Heart left ventricle (tissue), 16 donors: ENCODE measurements at regions not wholly inside any gene's neighbourhood (a gene's known extent, or its start where the extent isn't known, plus 50 kb on each side); places are given as distances from the start of the nearest gene placed in this dataset.
A peak's percentile ranks its signal among the peaks of the same experiment; 100 is the strongest.

ENCODE experiments used
- ATAC-seq, 4 donors: fragments of 200-7000 bp; cut with Tn5 transposase; one replicate each; pipeline ENCODE4 v1.9.1; 2020 to 2022; ENCODE audit warnings: moderate library complexity in 4 of 4, mild to moderate bottlenecking in 3 of 4, moderate number of reproducible peaks in 1 of 4
- DNase-seq, 5 donors: peaks; one replicate each; pipeline ENCODE4 v3.0.0-alpha.2; 2020
- H3K27ac ChIP-seq, 12 donors: fragments of 200-600 bp; sonication (generic) in 4 of 12; one replicate each; pipeline versions ENCODE4 v1.5.0 to v1.8.0; 2016 to 2022; ENCODE audit warnings: mild to moderate bottlenecking in 2 of 12
- H3K27me3 ChIP-seq, 9 donors: fragments of 200-600 bp; sonication (generic) in 2 of 9; one replicate each; pipeline versions ENCODE4 v1.5.1 to v1.8.0; 2016 to 2022; ENCODE audit warnings: mild to moderate bottlenecking in 3 of 9
- H3K36me3 ChIP-seq, 9 donors: fragments of 200-600 bp; sonication (generic) in 2 of 9; one replicate each; pipeline versions ENCODE4 v1.5.0 to v1.8.0; 2018 to 2022; ENCODE audit warnings: mild to moderate bottlenecking in 2 of 9
- H3K4me1 ChIP-seq, 12 donors: fragments of 200-600 bp; sonication (generic) in 4 of 12; one replicate each; pipeline versions ENCODE4 v1.5.0 to v1.8.0; 2016 to 2022; ENCODE audit warnings: mild to moderate bottlenecking in 3 of 12
- H3K4me3 ChIP-seq, 12 donors: fragments of 200-600 bp; sonication (generic) in 4 of 12; one replicate each; pipeline versions ENCODE4 v1.5.0 to v1.8.0; 2017 to 2022; ENCODE audit warnings: mild to moderate bottlenecking in 9 of 12, moderate library complexity in 4 of 12
- H3K9me3 ChIP-seq, 12 donors: fragments of 200-600 bp; sonication (generic) in 4 of 12; one replicate each; pipeline versions ENCODE4 v1.5.0 to v1.8.0; 2016 to 2022; ENCODE audit warnings: mild to moderate bottlenecking in 1 of 12
- POLR2A ChIP-seq, 2 donors: fragments of 450-650 bp; IDR thresholded peaks; one replicate each; pipeline ENCODE4 v1.6.1; 2017; ENCODE audit warnings: antibody characterized with exemption in 2 of 2, mild to moderate bottlenecking in 2 of 2, moderate library complexity in 2 of 2
- WGBS, 4 donors: extraction: QIAGEN DNeasy Blood & Tissue Kit in 2 of 4; methylation state at CpG; one replicate each; pipeline versions ENCODE4 v1.1.5 to v1.1.7; 2013 to 2018; 5-methylcytosine and 5-hydroxymethylcytosine counted together
- intact Hi-C, 10 donors: fragments of 100-400 bp; cut with DNase I; formaldehyde crosslinking; loops; one replicate each; pipeline versions ENCODE4 v1.11.1 to v1.14.2; 2022
- TF ChIP-seq, protein P1 (sequence below), 12 donors: fragments of 200-600 bp; sonication (generic) in 4 of 12; IDR thresholded peaks; one replicate each; pipeline versions ENCODE4 v1.5.0 to v1.8.0; 2018 to 2022; ENCODE audit warnings: antibody characterized with exemption in 12 of 12, mild to moderate bottlenecking in 5 of 12
- donor health status: ischemic (EF 13 %, LVEDD 7.1; RV severe dilation, severe dysfunction).
- donor health status: healthy with polysubstance abuse.
- donor health status: DM: no; HTN: yes; CAD: no.
- donor health status: DM: no; HTN: no; CAD: no.
- donor health status: ischemic (EF 25% LVEDD 6.9; RV normal size, moderate dysfunction).
- donor health status: ischemic (EF 25% LVEDD 5.7; RV mildly dilated, moderate dysfunction).
- donor health status: healthy.
- donor health status: DM: yes; HTN: yes; CAD: no.
- donor health status: ischemic (EF 35%, LVEDD 5.7; RV mildly dilated, moderate dysfunction).
- donor health status: nonischemic (EF 11% LVEDD 7.7; RV severe dilation, severe dysfunction).
- donor health status: DM: yes; HTN: yes; CAD: no.
- donor health status: PGD.
- donor health status: ischemic (EF 29% LVEDD 5.4; RV normal size, mild dysfunction).
- donor health status: nonischemic (EF 23%, LVEDD 6.1; RV moderate dilation, normal function).

DNA sequence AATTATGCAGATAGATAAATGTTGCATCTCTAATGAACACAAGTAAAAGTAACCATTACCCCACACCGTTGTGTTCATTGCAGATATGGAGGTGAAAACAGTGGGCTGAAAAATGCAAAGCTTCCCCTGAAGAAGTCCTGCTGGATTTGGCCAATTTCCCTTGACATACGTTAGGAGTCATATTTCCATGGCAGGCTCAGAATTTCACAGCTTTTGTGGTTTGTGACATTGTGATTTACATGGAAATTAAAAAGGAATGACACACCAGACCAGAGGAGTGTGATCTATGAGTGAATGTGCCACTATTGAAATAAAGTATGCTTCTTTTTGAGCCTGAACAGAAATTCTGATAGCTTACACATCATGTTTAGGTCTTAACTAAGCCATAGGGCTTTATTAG, 221.1 kb upstream of the TMTC4 start:
- Histone ChIP-seq H3K9me3 (no peaks in the 10 kb centered on the region), H3K36me3 (no peaks in the 10 kb centered on the region), H3K4me1 (no peaks in the 10 kb centered on the region), H3K27ac (no peak overlapping the region), H3K4me3 (no peak overlapping the region), H3K27me3 (no peaks in the 10 kb centered on the region)
- intact Hi-C loops, result no loop called here
- 32 to 45% (median 33%) methylated on average over 2 of the region's 2 CpGs for WGBS, 4 donors
- ATAC-seq (no peak), DNase-seq (no peak)
- TF ChIP-seq, protein P1, sequence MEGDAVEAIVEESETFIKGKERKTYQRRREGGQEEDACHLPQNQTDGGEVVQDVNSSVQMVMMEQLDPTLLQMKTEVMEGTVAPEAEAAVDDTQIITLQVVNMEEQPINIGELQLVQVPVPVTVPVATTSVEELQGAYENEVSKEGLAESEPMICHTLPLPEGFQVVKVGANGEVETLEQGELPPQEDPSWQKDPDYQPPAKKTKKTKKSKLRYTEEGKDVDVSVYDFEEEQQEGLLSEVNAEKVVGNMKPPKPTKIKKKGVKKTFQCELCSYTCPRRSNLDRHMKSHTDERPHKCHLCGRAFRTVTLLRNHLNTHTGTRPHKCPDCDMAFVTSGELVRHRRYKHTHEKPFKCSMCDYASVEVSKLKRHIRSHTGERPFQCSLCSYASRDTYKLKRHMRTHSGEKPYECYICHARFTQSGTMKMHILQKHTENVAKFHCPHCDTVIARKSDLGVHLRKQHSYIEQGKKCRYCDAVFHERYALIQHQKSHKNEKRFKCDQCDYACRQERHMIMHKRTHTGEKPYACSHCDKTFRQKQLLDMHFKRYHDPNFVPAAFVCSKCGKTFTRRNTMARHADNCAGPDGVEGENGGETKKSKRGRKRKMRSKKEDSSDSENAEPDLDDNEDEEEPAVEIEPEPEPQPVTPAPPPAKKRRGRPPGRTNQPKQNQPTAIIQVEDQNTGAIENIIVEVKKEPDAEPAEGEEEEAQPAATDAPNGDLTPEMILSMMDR (IDR thresholded peaks at IDR 0.05), result no peak
- TF ChIP-seq POLR2A (IDR thresholded peaks at IDR 0.05), result no peak

DNA sequence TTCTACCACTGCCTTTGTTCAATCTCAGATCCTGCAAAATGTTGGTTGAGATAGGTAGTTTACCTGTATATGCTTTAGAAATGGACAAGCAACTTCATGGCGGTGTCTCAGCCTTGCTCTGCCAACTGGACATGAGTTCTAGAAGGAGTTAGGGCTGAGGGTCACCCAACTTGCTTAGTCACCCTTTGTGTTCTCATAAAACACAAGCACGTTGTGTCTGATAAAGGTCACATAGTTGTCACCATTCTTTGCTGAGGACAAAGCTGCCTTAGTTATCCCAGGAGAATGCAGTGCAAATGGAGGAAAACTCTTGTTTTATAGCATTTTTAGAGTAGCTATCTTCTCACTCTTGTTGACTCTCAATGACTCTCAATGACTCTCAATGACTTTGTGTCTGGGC, 218.4 kb upstream of the TMTC4 start:
- intact Hi-C loops, result no loop called here
- H3K9me3 ChIP-seq, result no peaks in the 10 kb centered on the region
- WGBS, 4 donors, result 33 to 49% (median 37%) methylated on average over 2 of the region's 2 CpGs

DNA sequence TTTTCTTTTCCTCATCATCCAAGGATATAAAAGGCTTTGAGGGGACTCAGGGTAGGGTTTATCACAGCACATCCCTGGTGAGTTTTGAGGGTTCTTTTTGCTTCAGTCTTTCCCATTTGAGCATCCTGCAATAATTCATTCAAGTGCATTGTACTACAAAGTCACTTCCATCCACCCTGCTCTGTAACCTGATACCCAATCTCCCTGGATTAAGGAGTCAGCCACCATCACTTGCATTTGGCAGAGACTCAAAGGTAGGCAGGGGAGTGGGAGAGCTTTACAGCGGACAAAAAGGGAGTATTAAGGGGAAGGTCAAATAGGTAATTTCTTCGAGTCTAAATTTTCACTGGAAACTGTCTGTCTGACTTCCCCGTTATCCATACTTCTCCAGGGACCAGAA, 216.1 kb upstream of the TMTC4 start:
- TF ChIP-seq, protein P1 (IDR thresholded peaks at IDR 0.05), result no peak
- no peak for TF ChIP-seq POLR2A (IDR thresholded peaks at IDR 0.05)
- DNase-seq (no peak), ATAC-seq (no peak)
- no peak overlapping the region for H3K27ac ChIP-seq
- H3K9me3 ChIP-seq, result no peaks in the 10 kb centered on the region
- H3K27me3 ChIP-seq, result no peaks in the 10 kb centered on the region
- WGBS, 4 donors, result 69 to 82% (median 75%) methylated on average over 3 of the region's 3 CpGs
- intact Hi-C loops, result no loop called here
- H3K4me1 ChIP-seq, result peaks cover 0 to 15% (median 3%) of the 10 kb centered on the region in 12 donors
- no peaks in the 10 kb centered on the region for H3K36me3 ChIP-seq
- H3K4me3 ChIP-seq, result no peak overlapping the region

More for the DNA sequence above, 218.4 kb upstream of the TMTC4 start:
- H3K4me3 ChIP-seq, result no peak overlapping the region
- H3K27me3 ChIP-seq, result no peaks in the 10 kb centered on the region
- H3K36me3 ChIP-seq, result no peaks in the 10 kb centered on the region
- ATAC-seq, result no peak
- TF ChIP-seq, protein P1 (IDR thresholded peaks at IDR 0.05), result no peak
- no peak for TF ChIP-seq POLR2A (IDR thresholded peaks at IDR 0.05)
- H3K4me1 ChIP-seq, result peaks cover 0 to 3% (median 0%) of the 10 kb centered on the region in 12 donors
- no peak for DNase-seq
- H3K27ac ChIP-seq, result no peak overlapping the region

DNA sequence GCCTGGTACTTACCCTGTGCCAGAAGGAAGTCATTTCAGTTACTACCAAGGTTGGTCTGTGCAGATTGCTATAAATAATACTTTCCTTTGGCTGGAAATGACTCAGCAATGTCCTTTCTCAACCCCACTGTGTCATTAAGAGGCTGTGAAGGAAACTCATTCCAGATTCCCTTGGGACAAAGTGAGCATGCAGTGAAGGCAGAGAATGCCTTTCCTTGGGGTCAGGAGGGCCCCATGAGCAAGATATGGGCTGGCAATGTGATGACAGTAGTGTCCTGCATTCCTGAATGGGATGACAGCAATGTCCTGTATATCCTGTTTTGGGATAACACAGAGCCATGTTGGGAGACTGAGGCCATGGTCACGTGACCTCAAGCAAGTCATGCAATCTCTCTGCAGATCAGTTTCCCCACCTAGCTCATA, 213.1 kb upstream of the TMTC4 start:
- DNase-seq (no peak), ATAC-seq (peak in 3 of 4 donors; percentile 62 to 90 (median 85))
- no peaks in the 10 kb centered on the region for H3K36me3 ChIP-seq
- H3K4me3 ChIP-seq, result no peak overlapping the region
- H3K27me3 ChIP-seq, result no peaks in the 10 kb centered on the region
- no peak for TF ChIP-seq POLR2A (IDR thresholded peaks at IDR 0.05)
- TF ChIP-seq, protein P1 (IDR thresholded peaks at IDR 0.05), result no peak
- no peak overlapping the region for H3K27ac ChIP-seq
- no peaks in the 10 kb centered on the region for H3K9me3 ChIP-seq
- peaks cover 0 to 15% (median 3%) of the 10 kb centered on the region in 12 donors for H3K4me1 ChIP-seq
- WGBS, 4 donors, result 38 to 50% (median 44%) methylated on average over 1 of the region's 1 CpG
- intact Hi-C loops, result no loop called here
